GM21447 (cell line): ENCODE measurements at regions not wholly inside any gene's neighbourhood (a gene's known extent, or its start where the extent isn't known, plus 50 kb on each side); places are given as distances from the start of the nearest gene placed in this dataset.
"Not testable (repeated sequence)": the region's sequence is repeated elsewhere in the genome, so short reads cannot be mapped to it uniquely, and the experiment has no call there.

ENCODE experiments used
- ATAC-seq: cut with Tn5 transposase; IDR thresholded peaks from one replicate; pipeline ENCODE4 v1.9.1; 2021; ENCODE audit not compliant: unreplicated experiment

- no peak for ATAC-seq
Measured at GRCh38 chr18:70931942-70932814, 643.3 kb downstream of the SOCS6 start.

- no peak for ATAC-seq
Measured at GRCh38 chr18:70920840-70921374, 632.1 kb downstream of the SOCS6 start.

GRCh38 chr18:70907673-70908072, 618.8 kb downstream of the SOCS6 start:
- ATAC-seq: no peak

- ATAC-seq: no peak
Measured at GRCh38 chr18:70892381-70892780, 603.5 kb downstream of the SOCS6 start.

GRCh38 chr18:70870292-70870691, 581.4 kb downstream of the SOCS6 start:
- ATAC-seq: no peak

- no peak for ATAC-seq
Measured at GRCh38 chr18:70848329-70848728, 559.5 kb downstream of the SOCS6 start.

GRCh38 chr18:70840649-70841048, 551.8 kb downstream of the SOCS6 start:
- no peak for ATAC-seq

GRCh38 chr18:70827632-70828031, 538.8 kb downstream of the SOCS6 start:
- ATAC-seq: no peak

GRCh38 chr18:70826571-70826970, 537.7 kb downstream of the SOCS6 start:
- no peak for ATAC-seq

GRCh38 chr18:70822691-70823090, 533.8 kb downstream of the SOCS6 start:
- no peak for ATAC-seq

- no peak for ATAC-seq
Measured at GRCh38 chr18:70822117-70822516, 533.3 kb downstream of the SOCS6 start.

GRCh38 chr18:70808481-70809056, 519.7 kb downstream of the SOCS6 start:
- no peak for ATAC-seq

- ATAC-seq: peak; percentile 89
Measured at GRCh38 chr18:70781860-70782453, 493.1 kb downstream of the SOCS6 start.

- ATAC-seq: not testable (repeated sequence)
Measured at GRCh38 chr18:70766254-70766653, 477.4 kb downstream of the SOCS6 start.

- no peak for ATAC-seq
Measured at GRCh38 chr18:70762812-70763211, 474.0 kb downstream of the SOCS6 start.

- ATAC-seq: no peak
Measured at GRCh38 chr18:70758780-70759179, 469.9 kb downstream of the SOCS6 start.

- no peak for ATAC-seq
Measured at GRCh38 chr18:70754486-70754885, 465.6 kb downstream of the SOCS6 start.

GRCh38 chr18:70732916-70733315, 444.1 kb downstream of the SOCS6 start:
- no peak for ATAC-seq

- ATAC-seq: no peak
Measured at GRCh38 chr18:70732188-70732587, 443.3 kb downstream of the SOCS6 start.

- no peak for ATAC-seq
Measured at GRCh38 chr18:70720607-70721006, 431.8 kb downstream of the SOCS6 start.

- ATAC-seq: no peak
Measured at GRCh38 chr18:70709720-70710119, 420.9 kb downstream of the SOCS6 start.

- ATAC-seq: no peak
Measured at GRCh38 chr18:70709144-70709543, 420.3 kb downstream of the SOCS6 start.
